Nephron progenitor cell (in vitro differentiated cells): ENCODE measurements at regions not wholly inside any gene's neighbourhood (a gene's known extent, or its start where the extent isn't known, plus 50 kb on each side); places are given as distances from the start of the nearest gene placed in this dataset.

ENCODE experiments used
- DNase-seq: peaks from one replicate; pipeline ENCODE4 v3.0.0; 2021
- H3K27ac Mint-ChIP-seq: 2 replicates; pipeline ENCODE4 v1.8.0; 2021; ENCODE audit warnings: mild to moderate bottlenecking, moderate library complexity, mixed read lengths
- H3K27me3 Mint-ChIP-seq: 2 replicates; pipeline ENCODE4 v1.8.0; 2021; ENCODE audit warnings: mild to moderate bottlenecking, low read depth, mixed read lengths; ENCODE audit not compliant: poor library complexity
- H3K36me3 Mint-ChIP-seq: 2 replicates; pipeline ENCODE4 v1.8.0; 2021; ENCODE audit warnings: low read depth, mixed read lengths
- H3K4me1 Mint-ChIP-seq: 2 replicates; pipeline ENCODE4 v1.8.0; 2021; ENCODE audit warnings: mixed read lengths
- H3K4me3 Mint-ChIP-seq: 2 replicates; pipeline ENCODE4 v1.8.0; 2021; ENCODE audit warnings: mild to moderate bottlenecking, moderate library complexity, mixed read lengths
- H3K9me3 Mint-ChIP-seq: 2 replicates; pipeline ENCODE4 v1.8.0; 2021; ENCODE audit warnings: mild to moderate bottlenecking, moderate library complexity, mixed read lengths
- TF ChIP-seq, protein P1 (sequence below): fragments of 200-600 bp; sonication (generic); IDR thresholded peaks from 2 replicates; pipeline ENCODE4 v1.5.0; 2021; ENCODE audit warnings: antibody characterized with exemption

DNA sequence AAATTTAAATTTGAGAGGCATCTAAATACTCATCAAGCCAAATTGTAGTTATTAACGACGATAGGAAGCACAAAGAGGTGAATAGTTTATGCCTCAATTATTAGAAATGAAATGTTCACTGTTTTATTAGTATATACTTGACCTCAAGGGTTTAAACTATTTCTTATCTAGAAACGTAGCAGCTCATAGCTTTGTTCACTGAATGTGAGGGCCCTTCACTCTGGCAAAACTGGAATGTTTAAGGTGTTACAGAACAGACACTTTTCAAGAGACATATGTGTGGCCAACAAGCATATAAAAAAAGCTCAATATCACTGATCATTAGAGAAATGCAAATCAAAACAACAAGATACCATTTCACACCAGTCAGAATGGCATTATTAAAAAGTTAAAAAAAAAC lies 151.2 kb upstream of the KCNN2 start:
- no peaks in the 10 kb centered on the region for H3K27me3 Mint-ChIP-seq
- H3K4me3 Mint-ChIP-seq: no peak overlapping the region
- TF ChIP-seq, protein P1, sequence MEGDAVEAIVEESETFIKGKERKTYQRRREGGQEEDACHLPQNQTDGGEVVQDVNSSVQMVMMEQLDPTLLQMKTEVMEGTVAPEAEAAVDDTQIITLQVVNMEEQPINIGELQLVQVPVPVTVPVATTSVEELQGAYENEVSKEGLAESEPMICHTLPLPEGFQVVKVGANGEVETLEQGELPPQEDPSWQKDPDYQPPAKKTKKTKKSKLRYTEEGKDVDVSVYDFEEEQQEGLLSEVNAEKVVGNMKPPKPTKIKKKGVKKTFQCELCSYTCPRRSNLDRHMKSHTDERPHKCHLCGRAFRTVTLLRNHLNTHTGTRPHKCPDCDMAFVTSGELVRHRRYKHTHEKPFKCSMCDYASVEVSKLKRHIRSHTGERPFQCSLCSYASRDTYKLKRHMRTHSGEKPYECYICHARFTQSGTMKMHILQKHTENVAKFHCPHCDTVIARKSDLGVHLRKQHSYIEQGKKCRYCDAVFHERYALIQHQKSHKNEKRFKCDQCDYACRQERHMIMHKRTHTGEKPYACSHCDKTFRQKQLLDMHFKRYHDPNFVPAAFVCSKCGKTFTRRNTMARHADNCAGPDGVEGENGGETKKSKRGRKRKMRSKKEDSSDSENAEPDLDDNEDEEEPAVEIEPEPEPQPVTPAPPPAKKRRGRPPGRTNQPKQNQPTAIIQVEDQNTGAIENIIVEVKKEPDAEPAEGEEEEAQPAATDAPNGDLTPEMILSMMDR: no peak
- H3K9me3 Mint-ChIP-seq: no peaks in the 10 kb centered on the region
- H3K36me3 Mint-ChIP-seq: no peaks in the 10 kb centered on the region
- no peak overlapping the region for H3K27ac Mint-ChIP-seq
- no peaks in the 10 kb centered on the region for H3K4me1 Mint-ChIP-seq
- no peak for DNase-seq

DNA sequence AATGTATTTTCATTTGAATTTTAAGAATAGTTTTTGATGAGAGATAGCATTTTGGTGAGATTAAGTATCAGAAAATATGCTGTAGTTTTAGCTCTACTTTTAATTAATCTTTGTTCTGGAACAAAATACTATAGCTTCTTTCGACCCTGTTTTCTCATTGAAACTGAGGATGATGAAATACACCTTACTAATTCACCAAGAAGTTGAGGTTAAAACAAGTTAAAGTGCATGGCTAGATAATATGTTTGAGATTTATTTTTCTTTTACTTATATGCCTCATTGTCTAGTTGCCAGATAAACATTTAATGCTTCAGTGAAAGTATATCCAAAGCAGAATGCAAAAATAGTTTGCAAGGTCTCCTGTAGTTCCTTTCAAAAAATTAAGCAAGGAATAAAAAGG lies 140.1 kb upstream of the KCNN2 start:
- H3K27ac Mint-ChIP-seq: no peak overlapping the region

DNA sequence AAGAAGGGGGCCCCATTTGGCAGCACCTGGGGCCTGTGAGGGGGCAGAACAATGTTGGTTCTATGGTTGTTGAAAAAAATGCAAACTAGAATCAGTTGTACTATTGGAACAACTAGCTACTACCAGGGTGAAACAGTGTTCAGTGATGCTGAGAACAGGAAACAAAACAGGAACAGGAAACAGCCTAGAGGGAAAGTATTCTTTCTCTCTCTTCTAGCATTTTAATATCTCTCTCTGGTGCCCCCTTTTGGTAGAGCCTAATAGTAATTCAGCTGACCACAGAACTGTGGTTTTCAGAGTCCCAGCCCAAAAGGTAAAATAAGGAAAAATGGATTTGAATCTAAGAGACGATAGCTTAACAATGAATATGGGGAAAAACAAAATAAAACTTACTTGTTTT lies 138.0 kb upstream of the KCNN2 start:
- Mint-ChIP-seq H3K9me3 (peaks cover 11% of the 10 kb centered on the region), H3K27me3 (peaks cover 3% of the 10 kb centered on the region), H3K36me3 (no peaks in the 10 kb centered on the region), H3K4me3 (no peak overlapping the region), H3K4me1 (no peaks in the 10 kb centered on the region), H3K27ac (no peak overlapping the region)
- no peak for DNase-seq
- TF ChIP-seq, protein P1: no peak

More for the DNA sequence above, 140.1 kb upstream of the KCNN2 start:
- Mint-ChIP-seq H3K27me3 (peaks cover 6% of the 10 kb centered on the region), H3K4me1 (no peaks in the 10 kb centered on the region), H3K36me3 (no peaks in the 10 kb centered on the region), H3K9me3 (peaks cover 11% of the 10 kb centered on the region), H3K4me3 (no peak overlapping the region)
- no peak for DNase-seq
- TF ChIP-seq, protein P1: no peak

DNA sequence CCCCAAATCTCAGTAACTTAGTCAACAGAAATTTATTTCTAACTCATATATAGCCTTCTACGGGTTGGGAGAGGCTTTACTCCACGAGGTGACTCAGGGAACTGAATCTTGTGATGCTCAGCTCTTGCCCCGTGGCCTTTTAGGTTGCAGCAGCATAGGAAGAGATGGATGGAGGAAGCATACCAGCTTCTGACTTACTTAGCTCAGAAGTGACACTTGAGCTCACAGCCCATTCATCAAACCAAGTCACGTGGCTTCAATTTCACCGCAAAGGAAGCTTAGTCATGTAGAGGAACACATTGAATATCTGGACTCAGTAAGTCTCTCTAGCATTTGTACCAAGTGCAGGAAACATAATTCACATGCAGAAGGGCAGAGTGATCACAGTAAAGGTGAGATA lies 124.1 kb upstream of the KCNN2 start:
- Mint-ChIP-seq H3K27me3 (no peaks in the 10 kb centered on the region), H3K9me3 (no peaks in the 10 kb centered on the region)
- DNase-seq: no peak

DNA sequence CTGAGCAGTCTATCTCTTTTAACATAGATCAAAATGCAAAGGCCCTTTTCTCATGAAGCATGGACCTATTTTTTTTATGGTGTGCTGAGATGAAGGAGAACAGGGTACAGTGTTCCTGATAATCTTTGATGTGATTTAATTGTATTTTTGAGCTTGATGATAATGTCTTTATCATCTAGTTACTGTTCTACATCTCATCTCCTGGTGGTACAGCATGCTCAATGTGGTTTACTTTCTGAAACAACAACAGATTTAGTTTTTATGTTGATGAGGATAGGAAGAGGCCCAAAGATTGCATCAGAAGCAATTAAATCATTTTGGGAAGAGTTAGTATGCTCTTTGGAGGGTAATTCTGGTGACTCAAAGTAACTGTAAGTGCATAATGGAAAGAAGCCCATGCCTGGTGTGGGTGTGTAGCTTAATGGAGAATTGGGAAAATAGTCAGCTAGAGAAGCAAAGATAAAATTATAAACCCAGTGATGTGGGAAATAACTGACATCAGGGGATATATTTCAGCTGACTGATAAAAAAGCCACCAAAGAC lies 123.0 kb upstream of the KCNN2 start:
- DNase-seq: no peak
- Mint-ChIP-seq H3K4me3 (no peak overlapping the region), H3K36me3 (no peaks in the 10 kb centered on the region), H3K4me1 (no peaks in the 10 kb centered on the region), H3K27ac (no peak overlapping the region), H3K9me3 (no peaks in the 10 kb centered on the region), H3K27me3 (no peaks in the 10 kb centered on the region)
- TF ChIP-seq, protein P1: no peak

More for the DNA sequence above, 124.1 kb upstream of the KCNN2 start:
- TF ChIP-seq, protein P1: no peak
- Mint-ChIP-seq H3K36me3 (no peaks in the 10 kb centered on the region), H3K27ac (no peak overlapping the region), H3K4me1 (no peaks in the 10 kb centered on the region), H3K4me3 (no peak overlapping the region)

DNA sequence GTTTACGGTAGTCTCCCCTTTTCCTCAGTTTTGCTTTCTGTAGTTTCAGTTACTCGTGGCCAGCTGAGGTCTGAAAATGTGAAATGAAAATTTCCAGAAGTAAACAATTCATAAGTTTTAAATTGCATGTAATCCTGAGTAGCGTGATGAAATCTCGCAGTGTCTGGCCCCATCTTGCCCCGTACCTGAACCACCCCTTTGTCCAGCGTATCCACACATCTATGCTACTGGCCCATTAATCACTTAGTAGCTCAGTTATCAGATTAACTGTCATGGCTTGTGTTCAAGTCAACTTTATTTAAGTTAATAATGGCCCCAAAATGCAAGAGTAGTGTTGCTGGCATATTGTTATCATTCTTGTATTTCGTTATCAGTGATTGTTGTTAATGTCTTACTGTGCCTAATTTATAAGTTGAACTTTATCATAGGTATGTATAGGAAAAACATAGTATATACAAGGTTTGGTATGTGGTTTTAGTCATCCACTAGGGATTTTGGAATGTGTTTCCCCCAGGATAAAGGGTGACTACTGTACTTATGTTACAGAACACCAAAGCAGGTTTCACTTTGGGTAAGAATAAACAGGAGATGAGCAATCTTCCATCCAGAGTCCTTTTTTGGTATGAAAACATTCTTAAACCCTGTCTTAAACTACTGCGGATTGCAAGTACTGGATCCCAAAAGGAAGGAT lies 118.4 kb upstream of the KCNN2 start:
- H3K4me3 Mint-ChIP-seq: no peak overlapping the region
- H3K9me3 Mint-ChIP-seq: no peaks in the 10 kb centered on the region
- no peaks in the 10 kb centered on the region for H3K27me3 Mint-ChIP-seq
- H3K4me1 Mint-ChIP-seq: no peaks in the 10 kb centered on the region
- no peaks in the 10 kb centered on the region for H3K36me3 Mint-ChIP-seq
- no peak for DNase-seq
- TF ChIP-seq, protein P1: no peak
- H3K27ac Mint-ChIP-seq: no peak overlapping the region
